Naive thymus-derived CD4-positive, alpha-beta T cell (primary cell): ENCODE measurements at regions not wholly inside any gene's neighbourhood (a gene's known extent, or its start where the extent isn't known, plus 50 kb on each side); places are given as distances from the start of the nearest gene placed in this dataset.

Experiments used
- ATAC-seq: fragments of 150-1000 bp; cut with Tn5 transposase; 2 replicates; pipeline ENCODE4 v1.10.0; 2021; ENCODE audit warnings: mild to moderate bottlenecking, moderate library complexity
- CTCF ChIA-PET: fragments of 350-600 bp; sonication (Branson Sonifier 250); formaldehyde crosslinking; loops from one replicate; lab custom pipeline; 2021; ENCODE audit warnings: antibody characterized with exemption; lab: Charles Lee
- POLR2A ChIA-PET: fragments of 350-600 bp; sonication (Branson Sonifier 250); formaldehyde crosslinking; loops from one replicate; lab custom pipeline; 2021; ENCODE audit warnings: antibody characterized with exemption, inconsistent platforms; lab: Charles Lee
- DNase-seq, 9 donors: peaks; one replicate each; pipeline versions ENCODE4 v3.0.0 to v3.0.0-alpha.2; 2020 to 2022; ENCODE audit warnings: mixed read lengths in 1 of 9
- H3K27ac ChIP-seq: one replicate; pipeline ENCODE4 v1.7.0; 2013; ENCODE audit warnings: mild to moderate bottlenecking, low read depth, low read length, moderate library complexity
- H3K27me3 ChIP-seq, 2 donors: one replicate each; pipeline ENCODE4 v1.7.0; 2013; ENCODE audit warnings: low read length in 2 of 2, mild to moderate bottlenecking in 2 of 2, moderate library complexity in 2 of 2; ENCODE audit not compliant: control insufficient read depth in 2 of 2, insufficient read depth in 2 of 2
- H3K36me3 ChIP-seq, 3 experiments: 1 replicate in 2 of 3; 2 replicates in 1 of 3; pipeline ENCODE4 v1.7.0; 2013; ENCODE audit warnings: low read length in 3 of 3, mild to moderate bottlenecking in 3 of 3, moderate library complexity in 1 of 3; ENCODE audit not compliant: insufficient read depth in 3 of 3, control insufficient read depth in 2 of 3
- H3K4me1 ChIP-seq, 2 donors: one replicate each; pipeline ENCODE4 v1.7.0; 2013; ENCODE audit warnings: low read length in 2 of 2, mild to moderate bottlenecking in 2 of 2, moderate library complexity in 1 of 2; ENCODE audit not compliant: control insufficient read depth in 2 of 2, insufficient read depth in 2 of 2
- H3K4me3 ChIP-seq: 2 replicates; pipeline ENCODE4 v1.7.0; 2013; ENCODE audit warnings: mild to moderate bottlenecking, low read length
- H3K9me3 ChIP-seq, 3 experiments: 1 replicate in 2 of 3; 2 replicates in 1 of 3; pipeline ENCODE4 v1.7.0; 2013; ENCODE audit warnings: low read length in 3 of 3; ENCODE audit not compliant: control insufficient read depth in 2 of 3
- H3K27ac Mint-ChIP-seq, 9 donors: one replicate each; pipeline ENCODE4 v1.8.0; 2020 to 2022; ENCODE audit warnings: mixed read lengths in 9 of 9, mild to moderate bottlenecking in 8 of 9, moderate library complexity in 5 of 9, inconsistent platforms in 2 of 9
- H3K27me3 Mint-ChIP-seq, 5 donors: one replicate each; pipeline ENCODE4 v1.8.0; 2021 to 2022; ENCODE audit warnings: mixed read lengths in 5 of 5, mild to moderate bottlenecking in 1 of 5
- H3K36me3 Mint-ChIP-seq, 5 donors: one replicate each; pipeline ENCODE4 v1.8.0; 2020 to 2022; ENCODE audit warnings: mixed read lengths in 5 of 5, mild to moderate bottlenecking in 3 of 5, inconsistent platforms in 1 of 5
- H3K4me1 Mint-ChIP-seq, 7 donors: one replicate each; pipeline ENCODE4 v1.8.0; 2020 to 2022; ENCODE audit warnings: mixed read lengths in 7 of 7, mild to moderate bottlenecking in 3 of 7, inconsistent platforms in 1 of 7
- H3K4me3 Mint-ChIP-seq, 10 donors: one replicate each; pipeline ENCODE4 v1.8.0; 2020 to 2022; ENCODE audit warnings: mild to moderate bottlenecking in 10 of 10, mixed read lengths in 10 of 10, moderate library complexity in 6 of 10, inconsistent platforms in 2 of 10
- H3K9me3 Mint-ChIP-seq, 11 donors: one replicate each; pipeline ENCODE4 v1.8.0; 2020 to 2022; ENCODE audit warnings: mixed read lengths in 11 of 11, mild to moderate bottlenecking in 4 of 11, inconsistent platforms in 1 of 11, moderate library complexity in 1 of 11
- intact Hi-C, 2 donors: fragments of 100-400 bp; cut with micrococcal nuclease; formaldehyde crosslinking; loops; one replicate each; pipeline ENCODE4 v1.15.1; 2023

DNA sequence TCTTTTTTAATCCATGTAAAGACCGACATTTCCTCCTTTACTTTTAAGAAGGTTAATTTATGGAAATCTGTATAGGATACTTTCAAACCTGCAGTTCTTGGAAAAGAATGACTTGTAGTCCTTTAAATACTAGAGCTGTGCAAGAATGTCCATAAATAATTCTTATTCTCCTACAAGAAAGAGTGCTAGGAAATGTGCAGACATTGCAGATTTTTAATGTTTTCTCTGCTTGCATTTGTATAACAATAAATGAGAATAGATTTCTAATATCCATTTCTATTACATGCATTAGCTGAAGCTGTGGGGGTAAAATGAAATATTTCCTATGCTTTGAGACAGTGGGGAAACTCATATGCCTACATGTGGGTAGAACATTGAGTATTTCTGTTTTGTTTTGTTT, 607.2 kb upstream of the NOVA1 start:
- H3K27me3 ChIP-seq, result no peaks in the 10 kb centered on the region
- no peaks in the 10 kb centered on the region for H3K36me3 ChIP-seq
- Mint-ChIP-seq H3K4me3 (no peak overlapping the region), H3K36me3 (no peaks in the 10 kb centered on the region), H3K9me3 (peaks cover 0 to 17% (median 5%) of the 10 kb centered on the region in 11 donors), H3K27me3 (no peaks in the 10 kb centered on the region), H3K4me1 (no peaks in the 10 kb centered on the region), H3K27ac (no peak overlapping the region)
- no peak overlapping the region for H3K27ac ChIP-seq
- no peak for ATAC-seq
- intact Hi-C loops, result no loop called here
- ChIA-PET POLR2A (no interaction called here), CTCF (no interaction called here)
- no peak for DNase-seq
- H3K9me3 ChIP-seq, result no peaks in the 10 kb centered on the region
- no peak overlapping the region for H3K4me3 ChIP-seq
- no peaks in the 10 kb centered on the region for H3K4me1 ChIP-seq

DNA sequence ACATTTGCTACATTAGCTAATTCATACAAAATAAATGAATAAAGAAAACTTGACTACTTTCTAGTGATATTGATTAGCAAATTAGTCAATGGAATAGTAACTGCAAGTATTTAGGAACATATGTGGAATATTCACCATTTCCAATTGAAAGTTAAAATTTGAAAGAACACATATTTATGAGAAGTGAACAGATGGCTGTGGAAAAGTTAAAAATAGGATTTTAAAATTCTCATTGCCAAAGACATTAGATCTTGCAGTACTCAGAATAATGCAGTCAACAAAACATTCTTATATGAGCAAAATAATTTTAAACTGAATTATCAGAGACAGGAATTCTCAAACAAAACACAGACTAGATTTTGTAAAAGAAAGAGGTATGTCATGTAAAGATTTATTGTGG, 613.9 kb upstream of the NOVA1 start:
- Mint-ChIP-seq H3K36me3 (no peaks in the 10 kb centered on the region), H3K4me1 (no peaks in the 10 kb centered on the region), H3K9me3 (peaks cover 0 to 44% (median 11%) of the 10 kb centered on the region in 11 donors), H3K27ac (no peak overlapping the region), H3K4me3 (no peak overlapping the region), H3K27me3 (no peaks in the 10 kb centered on the region)
- no peaks in the 10 kb centered on the region for H3K4me1 ChIP-seq
- no peak overlapping the region for H3K27ac ChIP-seq
- H3K4me3 ChIP-seq, result no peak overlapping the region
- DNase-seq (no peak), ATAC-seq (no peak)
- ChIA-PET POLR2A (no interaction called here), CTCF (no interaction called here)
- H3K27me3 ChIP-seq, result no peaks in the 10 kb centered on the region
- H3K36me3 ChIP-seq, result no peaks in the 10 kb centered on the region
- intact Hi-C loops, result no loop called here
- H3K9me3 ChIP-seq, result peaks cover 0 to 3% (median 0%) of the 10 kb centered on the region in 3 experiments

DNA sequence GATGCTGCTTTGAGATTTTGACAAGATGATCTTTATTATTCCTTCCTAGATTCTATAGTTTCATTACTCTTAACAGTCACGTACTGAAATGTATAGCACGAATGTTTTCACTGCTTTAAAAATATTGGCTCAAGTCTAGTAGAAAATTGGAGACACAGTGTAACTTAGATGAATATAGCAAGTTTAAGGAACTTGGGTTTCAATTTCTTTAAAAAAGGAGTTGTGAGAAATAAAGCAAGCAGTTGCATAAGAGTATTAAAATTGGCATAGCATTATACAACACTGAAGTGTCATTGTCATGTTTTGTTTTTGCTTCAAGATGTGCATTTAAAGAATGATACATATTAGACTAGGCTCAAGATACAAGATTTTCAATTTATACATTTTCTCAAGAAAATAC, 624.8 kb upstream of the NOVA1 start:
- no peak overlapping the region for H3K4me3 ChIP-seq

DNA sequence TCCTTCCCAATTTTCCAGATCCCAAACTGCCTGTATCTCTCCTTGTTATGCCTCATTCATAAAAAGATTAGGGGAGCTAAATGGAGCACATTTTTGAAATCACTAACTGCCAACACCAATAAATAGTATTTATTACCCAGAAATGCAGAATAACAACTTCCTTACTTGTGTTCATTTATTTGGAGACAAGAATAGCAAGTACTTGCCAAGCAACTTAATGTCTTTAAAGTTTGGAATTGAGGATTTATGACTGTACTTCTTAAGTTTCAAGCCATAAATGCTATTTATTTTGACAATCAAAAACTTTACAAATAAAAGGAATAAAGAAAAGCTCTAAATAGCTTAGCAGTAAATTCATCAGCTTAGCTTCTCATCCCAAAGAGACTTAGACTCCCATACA, 626.1 kb upstream of the NOVA1 start:
- DNase-seq (no peak), ATAC-seq (no peak)
- peaks cover 0 to 5% (median 0%) of the 10 kb centered on the region in 5 donors for H3K36me3 Mint-ChIP-seq
- intact Hi-C loops, result no loop called here
- H3K27me3 Mint-ChIP-seq, result no peaks in the 10 kb centered on the region
- CTCF ChIA-PET, result no interaction called here
- H3K9me3 ChIP-seq, result no peaks in the 10 kb centered on the region
- H3K36me3 ChIP-seq, result no peaks in the 10 kb centered on the region
- no peak overlapping the region for H3K4me3 ChIP-seq
- no peak overlapping the region for H3K4me3 Mint-ChIP-seq
- no peaks in the 10 kb centered on the region for H3K27me3 ChIP-seq
- H3K4me1 Mint-ChIP-seq, result no peaks in the 10 kb centered on the region
- no peak overlapping the region for H3K27ac Mint-ChIP-seq
- peaks cover 11 to 37% (median 20%) of the 10 kb centered on the region in 11 donors for H3K9me3 Mint-ChIP-seq
- H3K4me1 ChIP-seq, result no peaks in the 10 kb centered on the region
- POLR2A ChIA-PET, result no interaction called here
- no peak overlapping the region for H3K27ac ChIP-seq

More for the DNA sequence above, 624.8 kb upstream of the NOVA1 start:
- intact Hi-C loops, result no loop called here
- POLR2A ChIA-PET, result no interaction called here
- ATAC-seq (no peak), DNase-seq (no peak)
- no peaks in the 10 kb centered on the region for H3K27me3 ChIP-seq
- H3K4me1 Mint-ChIP-seq, result no peaks in the 10 kb centered on the region
- no peaks in the 10 kb centered on the region for H3K4me1 ChIP-seq
- no peak overlapping the region for H3K27ac Mint-ChIP-seq
- no peak overlapping the region for H3K4me3 Mint-ChIP-seq
- no peaks in the 10 kb centered on the region for H3K36me3 ChIP-seq
- no peaks in the 10 kb centered on the region for H3K9me3 ChIP-seq
- H3K27me3 Mint-ChIP-seq, result no peaks in the 10 kb centered on the region
- CTCF ChIA-PET, result no interaction called here
- H3K9me3 Mint-ChIP-seq, result peaks cover 14 to 46% (median 26%) of the 10 kb centered on the region in 11 donors
- H3K36me3 Mint-ChIP-seq, result peaks cover 0 to 5% (median 0%) of the 10 kb centered on the region in 5 donors
- no peak overlapping the region for H3K27ac ChIP-seq

DNA sequence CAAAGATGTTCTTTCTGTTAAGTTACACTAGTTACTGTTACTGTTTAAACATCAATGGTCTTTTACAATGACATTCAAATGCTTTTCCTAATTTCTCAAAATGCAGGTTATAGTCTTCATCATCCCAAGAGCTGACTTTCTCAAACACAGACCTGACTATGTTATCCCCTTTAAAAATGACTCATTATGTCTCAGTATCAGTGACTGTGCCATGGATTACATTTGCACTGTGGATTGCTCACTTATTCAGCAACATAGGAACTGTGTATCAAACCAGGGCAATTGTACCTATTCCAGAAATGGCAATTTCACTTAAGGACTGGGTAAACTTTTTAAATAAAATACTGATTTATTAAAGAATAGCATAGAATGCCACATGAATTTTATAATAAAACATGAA, 630.2 kb upstream of the NOVA1 start:
- ChIA-PET POLR2A (no interaction called here), CTCF (no interaction called here)
- Mint-ChIP-seq H3K9me3 (peaks cover 2 to 30% (median 15%) of the 10 kb centered on the region in 11 donors), H3K4me1 (no peaks in the 10 kb centered on the region), H3K36me3 (peaks cover 0 to 7% (median 0%) of the 10 kb centered on the region in 5 donors), H3K27me3 (no peaks in the 10 kb centered on the region), H3K4me3 (no peak overlapping the region), H3K27ac (no peak overlapping the region)
- Histone ChIP-seq H3K4me3 (no peak overlapping the region), H3K27ac (no peak overlapping the region), H3K27me3 (no peaks in the 10 kb centered on the region), H3K9me3 (no peaks in the 10 kb centered on the region), H3K4me1 (no peaks in the 10 kb centered on the region), H3K36me3 (no peaks in the 10 kb centered on the region)
- ATAC-seq (no peak), DNase-seq (no peak)
- intact Hi-C loops, result no loop called here

DNA sequence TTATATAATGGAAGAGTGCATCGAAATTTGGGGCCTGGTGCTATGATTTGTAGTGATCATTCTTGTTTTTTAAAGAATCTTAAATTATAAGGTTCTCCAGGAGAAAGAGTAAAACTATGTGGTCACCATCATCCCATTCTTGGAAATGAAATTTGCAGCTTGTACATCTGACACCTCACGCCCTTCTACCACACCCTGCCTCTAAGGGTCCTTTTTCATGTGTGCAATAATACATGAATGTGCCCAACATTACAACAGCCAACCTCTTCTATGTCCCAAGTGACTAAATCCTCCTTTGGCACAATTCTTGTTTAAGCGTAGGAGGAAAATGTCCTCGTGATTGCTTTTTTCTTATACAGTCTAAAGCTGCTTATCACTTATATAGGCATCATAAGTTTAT, 636.5 kb upstream of the NOVA1 start:
- Mint-ChIP-seq H3K36me3 (peaks cover 0 to 7% (median 0%) of the 10 kb centered on the region in 5 donors), H3K9me3 (peaks cover 0 to 42% (median 11%) of the 10 kb centered on the region in 11 donors), H3K27ac (no peak overlapping the region), H3K4me3 (no peak overlapping the region), H3K27me3 (no peaks in the 10 kb centered on the region), H3K4me1 (no peaks in the 10 kb centered on the region)
- ChIA-PET POLR2A (no interaction called here), CTCF (no interaction called here)
- ATAC-seq (no peak), DNase-seq (no peak)
- H3K27ac ChIP-seq, result no peak overlapping the region
- H3K9me3 ChIP-seq, result no peaks in the 10 kb centered on the region
- intact Hi-C loops, result no loop called here
- H3K4me1 ChIP-seq, result no peaks in the 10 kb centered on the region
- no peak overlapping the region for H3K4me3 ChIP-seq
- no peaks in the 10 kb centered on the region for H3K36me3 ChIP-seq
- H3K27me3 ChIP-seq, result no peaks in the 10 kb centered on the region

DNA sequence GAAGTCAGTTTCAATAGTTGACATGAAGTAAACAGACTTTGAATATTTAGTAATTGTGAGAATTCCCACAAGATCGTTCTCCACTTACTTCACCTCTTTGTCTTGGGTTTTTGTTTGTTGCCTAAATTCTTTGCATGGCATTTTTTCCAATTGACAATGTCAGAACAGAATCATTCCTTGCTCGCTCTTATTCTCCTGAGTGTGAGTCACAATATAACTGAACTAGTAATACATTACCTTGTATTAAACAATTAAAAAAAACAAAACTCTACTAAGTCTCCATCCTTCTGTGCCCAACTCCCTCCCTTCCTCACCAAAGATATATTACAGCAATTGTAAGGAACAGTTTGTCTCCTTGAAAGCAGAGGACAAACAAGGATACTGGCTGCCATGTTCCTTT, 638.8 kb upstream of the NOVA1 start:
- intact Hi-C loops, result no loop called here
- H3K27ac ChIP-seq, result no peak overlapping the region
- no peaks in the 10 kb centered on the region for H3K27me3 ChIP-seq
- no peaks in the 10 kb centered on the region for H3K4me1 ChIP-seq
- H3K9me3 ChIP-seq, result no peaks in the 10 kb centered on the region
- Mint-ChIP-seq H3K9me3 (peaks cover 0 to 35% (median 7%) of the 10 kb centered on the region in 11 donors), H3K36me3 (peaks cover 0 to 4% (median 0%) of the 10 kb centered on the region in 5 donors), H3K27ac (no peak overlapping the region), H3K4me3 (no peak overlapping the region), H3K27me3 (no peaks in the 10 kb centered on the region), H3K4me1 (no peaks in the 10 kb centered on the region)
- DNase-seq (no peak), ATAC-seq (no peak)
- CTCF ChIA-PET, result no interaction called here
- H3K36me3 ChIP-seq, result no peaks in the 10 kb centered on the region
- no peak overlapping the region for H3K4me3 ChIP-seq
- POLR2A ChIA-PET, result no interaction called here
